ENCODE measurements at regions not wholly inside any gene's neighbourhood (a gene's known extent, or its start where the extent isn't known, plus 50 kb on each side); places are given as distances from the start of the nearest gene placed in this dataset.

DNA sequence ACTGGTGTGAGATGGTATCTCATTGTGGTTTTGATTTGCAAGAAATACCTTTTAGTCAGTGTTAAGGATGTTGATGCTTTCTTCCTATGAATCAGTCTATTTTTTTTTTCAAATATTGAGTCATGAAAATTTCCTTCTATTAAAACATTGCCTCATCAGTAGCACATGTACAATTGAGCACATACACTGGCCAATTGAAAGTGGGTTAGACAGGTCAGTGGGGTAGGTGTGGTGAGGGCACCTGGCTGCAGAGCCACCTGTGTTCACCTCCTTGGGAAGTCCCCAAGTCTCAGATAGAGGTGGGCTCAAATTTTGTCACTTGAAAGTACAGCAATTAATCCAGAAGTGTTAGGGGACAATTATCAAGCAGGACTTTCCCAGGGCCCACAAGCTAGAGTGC lies 243.7 kb downstream of the SPRY1 start:
- TF ChIP-seq, protein P1, sequence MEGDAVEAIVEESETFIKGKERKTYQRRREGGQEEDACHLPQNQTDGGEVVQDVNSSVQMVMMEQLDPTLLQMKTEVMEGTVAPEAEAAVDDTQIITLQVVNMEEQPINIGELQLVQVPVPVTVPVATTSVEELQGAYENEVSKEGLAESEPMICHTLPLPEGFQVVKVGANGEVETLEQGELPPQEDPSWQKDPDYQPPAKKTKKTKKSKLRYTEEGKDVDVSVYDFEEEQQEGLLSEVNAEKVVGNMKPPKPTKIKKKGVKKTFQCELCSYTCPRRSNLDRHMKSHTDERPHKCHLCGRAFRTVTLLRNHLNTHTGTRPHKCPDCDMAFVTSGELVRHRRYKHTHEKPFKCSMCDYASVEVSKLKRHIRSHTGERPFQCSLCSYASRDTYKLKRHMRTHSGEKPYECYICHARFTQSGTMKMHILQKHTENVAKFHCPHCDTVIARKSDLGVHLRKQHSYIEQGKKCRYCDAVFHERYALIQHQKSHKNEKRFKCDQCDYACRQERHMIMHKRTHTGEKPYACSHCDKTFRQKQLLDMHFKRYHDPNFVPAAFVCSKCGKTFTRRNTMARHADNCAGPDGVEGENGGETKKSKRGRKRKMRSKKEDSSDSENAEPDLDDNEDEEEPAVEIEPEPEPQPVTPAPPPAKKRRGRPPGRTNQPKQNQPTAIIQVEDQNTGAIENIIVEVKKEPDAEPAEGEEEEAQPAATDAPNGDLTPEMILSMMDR (IDR thresholded peaks at IDR 0.05; ENCODE audit: borderline replicate concordance, extremely low read depth, insufficient read depth) = no peak
- Histone ChIP-seq H3K36me3 (ENCODE audit: control insufficient read depth in 2 of 3, insufficient read depth in 3 of 3, low read length in 3 of 3) (no peaks in the 10 kb centered on the region), H3K27ac (ENCODE audit: low read depth in 2 of 2, low read length in 2 of 2) (no peak overlapping the region), H3K27me3 (ENCODE audit: control insufficient read depth, insufficient read depth, low read length) (no peaks in the 10 kb centered on the region), H3K9ac (ENCODE audit: low read length in 3 of 3) (no peak overlapping the region), H3K4me3 (ENCODE audit: low read length in 3 of 3) (no peak overlapping the region), H3K4me1 (ENCODE audit: control insufficient read depth in 2 of 3, insufficient read depth in 2 of 3, low read depth in 1 of 3, low read length in 3 of 3) (peaks cover 0 to 3% (median 0%) of the 10 kb centered on the region in 3 donors), H3K9me3 (ENCODE audit: control insufficient read depth in 2 of 3, insufficient read depth in 1 of 3, low read length in 3 of 3) (no peaks in the 10 kb centered on the region)
- DNase-seq (no peak), FAIRE-seq (no peak)
- intact Hi-C loops (cut with DNase I) = no loop called here

DNA sequence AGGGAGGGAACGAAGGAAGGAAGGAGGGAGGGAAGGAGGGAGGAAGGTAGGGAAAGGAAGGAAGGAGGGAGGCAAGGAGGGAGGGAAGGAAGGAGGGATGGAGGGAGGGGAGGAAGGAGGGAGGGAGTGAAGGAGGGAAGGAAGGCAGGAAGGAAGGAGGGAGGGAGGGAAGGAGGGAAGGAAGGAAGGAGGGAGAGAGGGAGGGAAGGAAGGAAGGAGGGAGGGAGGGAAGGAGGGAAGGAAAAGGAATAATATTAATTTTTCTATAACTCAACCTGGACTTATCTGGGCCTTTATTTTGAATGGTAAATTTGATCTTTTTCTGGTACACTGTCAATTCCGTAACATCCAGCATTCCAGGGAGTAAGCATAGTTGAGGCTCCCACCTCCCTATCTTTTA lies 244.2 kb downstream of the SPRY1 start:
- H3K27ac ChIP-seq (ENCODE audit: low read depth in 2 of 2, low read length in 2 of 2) = no peak overlapping the region
- no peak for FAIRE-seq
- TF ChIP-seq, protein P1 (IDR thresholded peaks at IDR 0.05; ENCODE audit: borderline replicate concordance, extremely low read depth, insufficient read depth) = no peak

DNA sequence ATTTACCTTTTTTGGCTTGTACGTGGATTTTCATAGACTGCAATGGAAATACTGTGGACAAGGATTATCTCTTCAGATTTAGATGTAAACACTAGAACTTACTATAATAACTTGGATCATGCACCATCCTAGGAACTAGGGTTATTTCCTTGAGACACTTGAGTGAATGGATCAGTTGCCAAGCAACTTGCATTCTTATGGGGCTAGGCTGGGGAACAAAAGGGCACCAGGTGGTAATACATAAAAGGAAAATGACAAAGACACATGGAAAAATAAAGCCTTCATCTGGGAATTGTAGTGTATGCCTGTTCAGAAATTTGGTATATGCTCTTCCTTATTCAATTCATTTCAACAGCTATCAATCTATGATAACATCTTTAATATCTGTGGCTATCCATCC lies 247.1 kb downstream of the SPRY1 start:
- FAIRE-seq (no peak), DNase-seq (no peak)
- intact Hi-C loops (cut with DNase I) = no loop called here
- H3K4me1 ChIP-seq (ENCODE audit: control insufficient read depth in 2 of 3, insufficient read depth in 2 of 3, low read depth in 1 of 3, low read length in 3 of 3) = peaks cover 0 to 3% (median 0%) of the 10 kb centered on the region in 3 donors
- H3K9ac ChIP-seq (ENCODE audit: low read length in 3 of 3) = no peak overlapping the region
- no peaks in the 10 kb centered on the region for H3K27me3 ChIP-seq (ENCODE audit: control insufficient read depth, insufficient read depth, low read length)
- H3K9me3 ChIP-seq (ENCODE audit: control insufficient read depth in 2 of 3, insufficient read depth in 1 of 3, low read length in 3 of 3) = no peaks in the 10 kb centered on the region
- H3K36me3 ChIP-seq (ENCODE audit: control insufficient read depth in 2 of 3, insufficient read depth in 3 of 3, low read length in 3 of 3) = no peaks in the 10 kb centered on the region
- H3K27ac ChIP-seq (ENCODE audit: low read depth in 2 of 2, low read length in 2 of 2) = no peak overlapping the region
- TF ChIP-seq, protein P1 (IDR thresholded peaks at IDR 0.05; ENCODE audit: borderline replicate concordance, extremely low read depth, insufficient read depth) = no peak
- H3K4me3 ChIP-seq (ENCODE audit: low read length in 3 of 3) = no peak overlapping the region

More for the DNA sequence above, 244.2 kb downstream of the SPRY1 start:
- H3K9me3 ChIP-seq (ENCODE audit: control insufficient read depth in 2 of 3, insufficient read depth in 1 of 3, low read length in 3 of 3) = no peaks in the 10 kb centered on the region
- H3K27me3 ChIP-seq (ENCODE audit: control insufficient read depth, insufficient read depth, low read length) = no peaks in the 10 kb centered on the region
- no peaks in the 10 kb centered on the region for H3K36me3 ChIP-seq (ENCODE audit: control insufficient read depth in 2 of 3, insufficient read depth in 3 of 3, low read length in 3 of 3)
- peaks cover 0 to 3% (median 0%) of the 10 kb centered on the region in 3 donors for H3K4me1 ChIP-seq (ENCODE audit: control insufficient read depth in 2 of 3, insufficient read depth in 2 of 3, low read depth in 1 of 3, low read length in 3 of 3)
- H3K9ac ChIP-seq (ENCODE audit: low read length in 3 of 3) = no peak overlapping the region
- DNase-seq = no peak
- no peak overlapping the region for H3K4me3 ChIP-seq (ENCODE audit: low read length in 3 of 3)
- intact Hi-C loops (cut with DNase I) = no loop called here

DNA sequence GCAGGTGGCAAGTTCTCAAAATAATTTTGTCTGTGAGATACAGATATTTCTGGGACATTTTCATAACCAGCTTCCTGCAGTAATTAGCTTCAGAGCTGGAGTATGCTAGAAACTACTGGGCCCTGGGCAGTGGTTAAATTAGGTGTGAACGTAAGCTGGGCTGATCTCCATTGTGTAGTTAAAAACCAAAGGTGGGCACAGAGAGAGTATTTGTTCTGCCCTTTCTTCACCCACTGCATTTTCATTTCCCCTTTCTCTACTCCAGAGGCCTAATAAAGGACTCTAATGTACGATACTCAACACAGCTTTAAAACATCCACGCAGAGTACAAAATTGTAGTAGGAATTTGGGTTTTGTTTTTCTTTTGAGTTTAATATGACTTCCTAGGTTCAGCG lies 252.7 kb downstream of the SPRY1 start:
- no peaks in the 10 kb centered on the region for H3K36me3 ChIP-seq (ENCODE audit: control insufficient read depth in 2 of 3, insufficient read depth in 3 of 3, low read length in 3 of 3)

More for the DNA sequence above, 252.7 kb downstream of the SPRY1 start:
- H3K4me1 ChIP-seq (ENCODE audit: control insufficient read depth in 2 of 3, insufficient read depth in 2 of 3, low read depth in 1 of 3, low read length in 3 of 3) = peaks cover 0 to 24% (median 7%) of the 10 kb centered on the region in 3 donors
- no peaks in the 10 kb centered on the region for H3K27me3 ChIP-seq (ENCODE audit: control insufficient read depth, insufficient read depth, low read length)
- H3K9me3 ChIP-seq (ENCODE audit: control insufficient read depth in 2 of 3, insufficient read depth in 1 of 3, low read length in 3 of 3) = no peaks in the 10 kb centered on the region
- H3K9ac ChIP-seq (ENCODE audit: low read length in 3 of 3) = no peak overlapping the region
- FAIRE-seq (no peak), DNase-seq (peak in 1 of 5 donors; percentile 13)
- H3K4me3 ChIP-seq (ENCODE audit: low read length in 3 of 3) = peak overlapping the region in 1 of 3 donors; percentile 47
- TF ChIP-seq, protein P1 (IDR thresholded peaks at IDR 0.05; ENCODE audit: borderline replicate concordance, extremely low read depth, insufficient read depth) = no peak
- intact Hi-C loops (cut with DNase I) = no loop called here
- H3K27ac ChIP-seq (ENCODE audit: low read depth in 2 of 2, low read length in 2 of 2) = peak overlapping the region; percentile 12 to 24
